SK-N-SH (cell line): ENCODE measurements at regions not wholly inside any gene's neighbourhood (a gene's known extent, or its start where the extent isn't known, plus 50 kb on each side); places are given as distances from the start of the nearest gene placed in this dataset.

ENCODE experiments used
- CTCF ChIA-PET: fragments of 300-600, 350-600 bp; formaldehyde crosslinking; extraction: SDS; loops from one replicate; lab custom pipeline; 2021; lab: Yijun Ruan, JAX
- POLR2A ChIA-PET: fragments of 350-600 bp; sonication (Branson Sonifier 250); formaldehyde crosslinking; extraction: SDS; loops from one replicate; lab custom pipeline; 2020; ENCODE audit warnings: antibody characterized with exemption, inconsistent platforms; lab: Yijun Ruan, JAX
- DNase-seq: peaks from one replicate; pipeline ENCODE4 v3.0.0; 2012
- H2AFZ ChIP-seq: fragments of 200-600 bp; sonication (generic); 2 replicates; pipeline ENCODE4 v1.8.1; 2016; ENCODE audit warnings: antibody characterized with exemption, mild to moderate bottlenecking, low read depth
- H3F3A ChIP-seq: fragments of 200-600 bp; sonication (generic); replicated peaks from 2 replicates; pipeline ENCODE3; 2016; ENCODE audit warnings: antibody characterized with exemption, mild to moderate bottlenecking; ENCODE audit not compliant: insufficient read depth
- H3K27ac ChIP-seq, 2 experiments: fragments of 200-500 bp in 1 of 2; fragments of 200-600 bp in 1 of 2; sonication (Bioruptor generic) in 1 of 2; sonication (generic), shearing (Covaris generic) in 1 of 2; 2 replicates each; pipeline versions ENCODE4 v1.5.1 to v1.6.1; 2014 to 2016; ENCODE audit warnings: low read depth in 2 of 2, inconsistent platforms in 1 of 2, low read length in 1 of 2, mild to moderate bottlenecking in 1 of 2, mixed read lengths in 1 of 2
- H3K27me3 ChIP-seq: fragments of 200-600 bp; sonication (generic), shearing (Covaris generic); 2 replicates; pipeline ENCODE4 v1.6.1; 2016; ENCODE audit warnings: mixed run types; ENCODE audit not compliant: insufficient read depth
- H3K36me3 ChIP-seq, 2 experiments: fragments of 200-500 bp in 1 of 2; fragments of 200-600 bp in 1 of 2; sonication (Bioruptor generic) in 1 of 2; sonication (generic) in 1 of 2; replicated peaks in 1 of 2; 2 replicates each; pipeline versions ENCODE3 to v1.5.1; 2014 to 2016; ENCODE audit warnings: low read length in 1 of 2, mild to moderate bottlenecking in 1 of 2; ENCODE audit not compliant: insufficient read depth in 2 of 2, control insufficient read depth in 1 of 2
- H3K4me1 ChIP-seq, 2 experiments: fragments of 200-500 bp in 1 of 2; fragments of 200-600 bp in 1 of 2; sonication (Bioruptor generic) in 1 of 2; sonication (generic), shearing (Covaris generic) in 1 of 2; 2 replicates each; pipeline versions ENCODE4 v1.5.1 to v1.6.1; 2014 to 2016; ENCODE audit warnings: low read depth in 1 of 2, low read length in 1 of 2, mixed run types in 1 of 2; ENCODE audit not compliant: insufficient read depth in 2 of 2, control insufficient read depth in 1 of 2
- H3K4me2 ChIP-seq: fragments of 200-600 bp; sonication (generic), shearing (Covaris generic); 2 replicates; pipeline ENCODE4 v1.6.1; 2017; ENCODE audit warnings: mixed run types
- H3K4me3 ChIP-seq, 2 experiments: fragments of 200-500 bp in 1 of 2; fragments of 200-600 bp in 1 of 2; sonication (Bioruptor generic) in 1 of 2; sonication (generic), shearing (Covaris generic) in 1 of 2; 2 replicates each; pipeline versions ENCODE4 v1.5.1 to v1.8.1; 2014 to 2016; ENCODE audit warnings: low read depth in 2 of 2, inconsistent platforms in 1 of 2, low read length in 1 of 2, mild to moderate bottlenecking in 1 of 2, mixed read lengths in 1 of 2, moderate library complexity in 1 of 2
- H3K79me2 ChIP-seq: fragments of 200-600 bp; sonication (generic); 2 replicates; pipeline ENCODE4 v1.8.1; 2017; ENCODE audit warnings: mild to moderate bottlenecking; ENCODE audit not compliant: insufficient read depth
- H3K9ac ChIP-seq: fragments of 200-600 bp; sonication (generic); 2 replicates; pipeline ENCODE4 v1.6.1; 2017; ENCODE audit warnings: mixed run types
- H3K9me2 ChIP-seq: fragments of 200-600 bp; sonication (generic); 2 replicates; pipeline ENCODE4 v1.6.1; 2017; ENCODE audit warnings: mixed run types
- H3K9me3 ChIP-seq: fragments of 200-600 bp; sonication (generic); 2 replicates; pipeline ENCODE4 v1.6.1; 2017; ENCODE audit warnings: mixed run types, mild to moderate bottlenecking, moderate library complexity
- H4K20me1 ChIP-seq: fragments of 200-600 bp; sonication (generic); 2 replicates; pipeline ENCODE4 v1.6.1; 2017; ENCODE audit warnings: mild to moderate bottlenecking, mixed run types; ENCODE audit not compliant: insufficient read depth
- ELF1 ChIP-seq: IDR thresholded peaks from 2 replicates; pipeline ENCODE4 v1.4.0; 2012
- EP300 ChIP-seq, 2 experiments: IDR thresholded peaks; 2 replicates each; pipeline versions ENCODE4 v1.4.0 to v1.6.1; 2012; ENCODE audit warnings: borderline replicate concordance in 1 of 2, low read depth in 1 of 2, low read length in 1 of 2
- EZH2phosphoT487 ChIP-seq: fragments of 200-600 bp; sonication (generic); IDR thresholded peaks from 2 replicates; pipeline ENCODE4 v1.6.1; 2017; ENCODE audit warnings: low read depth, mixed run types, mild to moderate bottlenecking, antibody characterized with exemption, moderate library complexity, borderline replicate concordance
- FOSL2 ChIP-seq: IDR thresholded peaks from 2 replicates; pipeline ENCODE4 v1.4.0; 2012; ENCODE audit warnings: low read depth, mild to moderate bottlenecking, moderate library complexity, borderline replicate concordance
- FOXJ3 ChIP-seq: sonication (generic); formaldehyde crosslinking; IDR thresholded peaks from 2 replicates; pipeline ENCODE4 v1.5.1; 2020; ENCODE audit warnings: mild to moderate bottlenecking, missing genetic modification reagents
- FOXM1 ChIP-seq: IDR thresholded peaks from 2 replicates; pipeline ENCODE4 v1.4.0; 2012; ENCODE audit warnings: low read depth, mild to moderate bottlenecking
- GABPA ChIP-seq: IDR thresholded peaks from 2 replicates; pipeline ENCODE4 v1.4.0; 2012; ENCODE audit warnings: low read depth, mild to moderate bottlenecking
- GATA2 ChIP-seq: sonication (generic); formaldehyde crosslinking; IDR thresholded peaks from 2 replicates; pipeline ENCODE4 v1.5.0; 2020; ENCODE audit warnings: mild to moderate bottlenecking, missing genetic modification reagents
- JUND ChIP-seq: IDR thresholded peaks from 2 replicates; pipeline ENCODE4 v1.4.0; 2012
- MAX ChIP-seq: IDR thresholded peaks from 2 replicates; pipeline ENCODE4 v1.4.0; 2012; ENCODE audit warnings: low read depth
- MEF2A ChIP-seq: IDR thresholded peaks from 2 replicates; pipeline ENCODE4 v1.4.0; 2012; ENCODE audit warnings: low read depth, borderline replicate concordance
- MXI1 ChIP-seq: IDR thresholded peaks from 2 replicates; pipeline ENCODE4 v1.6.1; 2012; ENCODE audit warnings: mild to moderate bottlenecking, low read depth, low read length, improper control_type of control experiment
- NFIC ChIP-seq: IDR thresholded peaks from 2 replicates; pipeline ENCODE4 v1.4.0; 2012; ENCODE audit warnings: borderline replicate concordance
- NRF1 ChIP-seq: IDR thresholded peaks from 2 replicates; pipeline ENCODE4 v1.6.1; 2012; ENCODE audit warnings: low read depth, mild to moderate bottlenecking, low read length
- POLR2AphosphoS5 ChIP-seq: IDR thresholded peaks from 2 replicates; pipeline ENCODE4 v1.6.1; 2012; ENCODE audit warnings: low read depth, low read length
- RAD21 ChIP-seq: IDR thresholded peaks from 2 replicates; pipeline ENCODE4 v1.6.1; 2012; ENCODE audit warnings: mild to moderate bottlenecking, low read length
- RCOR1 ChIP-seq: fragments of 150-350 bp; IDR thresholded peaks from 2 replicates; pipeline ENCODE4 v1.6.1; 2017; ENCODE audit warnings: antibody characterized with exemption, low read length
- REST ChIP-seq: IDR thresholded peaks from 2 replicates; pipeline ENCODE4 v1.6.1; 2012; ENCODE audit warnings: mild to moderate bottlenecking, low read depth, low read length, moderate library complexity
- RFX5 ChIP-seq: IDR thresholded peaks from 2 replicates; pipeline ENCODE4 v1.6.1; 2012; ENCODE audit warnings: mild to moderate bottlenecking, improper control_type of control experiment, low read length
- RXRA ChIP-seq: IDR thresholded peaks from 2 replicates; pipeline ENCODE4 v1.4.0; 2012; ENCODE audit warnings: low read depth, mild to moderate bottlenecking, borderline replicate concordance
- SMC3 ChIP-seq: IDR thresholded peaks from 2 replicates; pipeline ENCODE4 v1.6.1; 2012; ENCODE audit warnings: low read depth, low read length, improper control_type of control experiment
- TAF1 ChIP-seq: IDR thresholded peaks from 2 replicates; pipeline ENCODE4 v1.6.1; 2012; ENCODE audit warnings: low read depth, mild to moderate bottlenecking, low read length, moderate library complexity, borderline replicate concordance
- YY1 ChIP-seq: IDR thresholded peaks from 2 replicates; pipeline ENCODE4 v1.4.0; 2012; ENCODE audit warnings: low read depth, mild to moderate bottlenecking
- WGBS: methylation state at CpG from one replicate; pipeline ENCODE4 v1.1.6; 2017; ENCODE audit warnings: low lambda C conversion rate; 5-methylcytosine and 5-hydroxymethylcytosine counted together
- TF ChIP-seq, protein P1 (sequence below): IDR thresholded peaks from 2 replicates; pipeline ENCODE4; 2012

DNA sequence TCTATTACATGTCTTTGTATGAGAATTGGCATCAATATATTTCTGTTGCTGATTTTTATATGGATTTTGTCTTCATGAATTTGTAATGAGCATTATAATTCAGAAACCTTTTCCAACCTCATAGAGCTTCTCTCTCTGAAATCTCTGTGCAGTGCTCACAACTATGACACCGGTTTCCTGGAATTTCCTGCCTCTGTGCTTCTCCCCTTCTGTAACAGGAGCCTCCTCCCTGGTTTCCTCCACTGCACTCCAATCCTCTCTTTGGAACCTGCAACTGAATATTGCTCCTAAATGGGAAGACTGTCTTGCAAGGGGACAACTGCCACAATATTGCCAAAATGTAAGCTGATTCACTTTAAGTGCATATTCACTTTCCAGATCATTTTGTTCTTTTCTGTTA, 1147.9 kb downstream of the UQCRFS1 start:
- H3K36me3 ChIP-seq: no peaks in the 10 kb centered on the region
- H3K79me2 ChIP-seq: no peaks in the 10 kb centered on the region
- H3K27ac ChIP-seq: no peak overlapping the region
- H3K9me3 ChIP-seq: no peaks in the 10 kb centered on the region
- no peak overlapping the region for H2AFZ ChIP-seq
- no peaks in the 10 kb centered on the region for H4K20me1 ChIP-seq
- H3K27me3 ChIP-seq: no peaks in the 10 kb centered on the region
- ChIA-PET POLR2A (no interaction called here), CTCF (interaction anchor here (0.6 kb wide), 1 partner anchor 29 kb away, joined by 3 read pairs; no protein-coding TSS in a partner anchor)
- H3K4me2 ChIP-seq: no peak overlapping the region
- H3K9me2 ChIP-seq: no peaks in the 10 kb centered on the region
- 9% methylated on average over 1 of the region's 1 CpG for WGBS
- H3K9ac ChIP-seq: no peak overlapping the region
- no peaks in the 10 kb centered on the region for H3K4me1 ChIP-seq
- TF ChIP-seq YY1 (no peak), MAX (no peak), EZH2phosphoT487 (no peak), SMC3 (no peak), NFIC (no peak), NRF1 (no peak), RAD21 (no peak)
- H3F3A ChIP-seq: no peaks in the 10 kb centered on the region
- DNase-seq: no peak
- H3K4me3 ChIP-seq: no peak overlapping the region

DNA sequence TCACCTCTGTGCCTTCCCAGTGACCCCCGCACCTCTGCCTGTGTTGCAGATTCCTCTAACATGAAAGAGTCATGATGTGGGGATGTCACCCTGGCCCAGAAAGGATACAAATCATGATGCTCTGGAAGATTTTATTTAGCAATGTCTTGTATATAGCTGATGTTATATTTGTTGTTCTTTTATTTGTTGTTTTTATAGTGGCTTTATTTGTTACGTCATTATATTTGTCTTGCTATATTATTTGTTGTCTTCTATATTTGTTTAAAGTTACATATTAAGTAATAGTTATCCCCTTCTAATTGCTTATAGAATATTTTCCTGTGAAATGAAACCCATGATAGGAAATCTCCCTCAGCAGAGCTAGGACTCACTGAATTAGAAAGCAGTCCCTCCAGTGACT, 1149.2 kb downstream of the UQCRFS1 start:
- no peak for DNase-seq
- Histone ChIP-seq H3K27me3 (no peaks in the 10 kb centered on the region), H2AFZ (0 out of 2 replicates have a peak overlapping the region, but pooled peaks have one; percentile 56), H3K4me3 (no peak overlapping the region), H3F3A (no peaks in the 10 kb centered on the region), H3K9ac (no peak overlapping the region), H3K9me3 (no peaks in the 10 kb centered on the region), H3K9me2 (no peaks in the 10 kb centered on the region), H4K20me1 (no peaks in the 10 kb centered on the region), H3K36me3 (no peaks in the 10 kb centered on the region)
- 11% methylated on average over 2 of the region's 2 CpGs for WGBS
- POLR2A ChIA-PET: no interaction called here
- TF ChIP-seq, protein P1, sequence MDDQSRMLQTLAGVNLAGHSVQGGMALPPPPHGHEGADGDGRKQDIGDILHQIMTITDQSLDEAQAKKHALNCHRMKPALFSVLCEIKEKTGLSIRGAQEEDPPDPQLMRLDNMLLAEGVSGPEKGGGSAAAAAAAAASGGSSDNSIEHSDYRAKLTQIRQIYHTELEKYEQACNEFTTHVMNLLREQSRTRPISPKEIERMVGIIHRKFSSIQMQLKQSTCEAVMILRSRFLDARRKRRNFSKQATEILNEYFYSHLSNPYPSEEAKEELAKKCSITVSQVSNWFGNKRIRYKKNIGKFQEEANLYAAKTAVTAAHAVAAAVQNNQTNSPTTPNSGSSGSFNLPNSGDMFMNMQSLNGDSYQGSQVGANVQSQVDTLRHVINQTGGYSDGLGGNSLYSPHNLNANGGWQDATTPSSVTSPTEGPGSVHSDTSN: no peak
- TF ChIP-seq FOSL2 (no peak), NRF1 (no peak), REST (no peak), RXRA (no peak), GATA2 (CRISPR knock-in tag) (no peak), ELF1 (no peak), RCOR1 (no peak), FOXJ3 (CRISPR knock-in tag) (no peak), MEF2A (no peak), JUND (no peak), MXI1 (no peak), FOXM1 (no peak), POLR2AphosphoS5 (no peak), RFX5 (no peak), TAF1 (no peak), EP300 (IDR thresholded peaks at IDR 0.05; ENCODE audit: borderline replicate concordance in 1 of 2, low read depth in 1 of 2, low read length in 1 of 2) (no peak), GABPA (no peak)
- TF ChIP-seq, all 33 proteins: peak for 0
- H3K27ac ChIP-seq: no peak overlapping the region
- no peaks in the 10 kb centered on the region for H3K79me2 ChIP-seq
- H3K4me1 ChIP-seq: no peaks in the 10 kb centered on the region
- H3K4me2 ChIP-seq: no peak overlapping the region
- CTCF ChIA-PET: no interaction called here
